ENCODE measurements at regions not wholly inside any gene's neighbourhood (a gene's known extent, or its start where the extent isn't known, plus 50 kb on each side); places are given as distances from the start of the nearest gene placed in this dataset.

DNA sequence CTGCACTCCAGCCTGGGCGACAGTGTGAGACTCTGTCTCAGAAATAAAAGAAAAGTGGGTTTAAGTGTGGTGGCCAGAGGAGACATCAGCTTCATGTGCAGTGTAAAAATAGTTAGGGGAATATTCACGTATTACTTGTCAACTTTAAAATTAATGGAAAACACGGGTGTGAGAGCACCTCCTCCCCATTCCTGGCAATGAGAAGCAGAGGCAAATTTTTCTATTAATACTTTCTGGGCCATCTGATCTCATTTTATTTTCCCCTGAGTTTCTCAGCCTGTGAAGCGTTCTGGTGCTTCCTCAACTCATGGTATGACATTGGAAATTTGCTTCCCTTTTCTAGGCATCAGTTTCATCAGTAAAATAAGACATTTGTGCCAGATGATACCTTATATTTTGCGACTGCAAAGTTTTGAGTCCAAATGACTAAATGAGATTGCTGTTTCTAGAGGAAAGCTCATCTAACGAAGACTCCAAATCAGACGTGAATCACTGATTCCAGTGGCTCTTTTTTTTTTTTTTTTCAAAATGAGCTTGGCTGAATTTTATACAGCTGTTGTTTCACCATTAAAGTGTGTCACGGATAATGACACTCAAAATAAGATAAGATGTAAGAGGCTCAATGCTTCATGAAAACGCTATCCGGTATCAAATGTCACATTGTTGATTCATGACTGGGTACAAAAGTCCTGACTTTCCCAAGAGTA, 104.6 kb downstream of the MSX2 start:
- DNase-seq (ENCODE audit: low spot score), result no peak
- TF ChIP-seq CTCF (IDR thresholded peaks at IDR 0.05; ENCODE audit: extremely low read depth, missing control alignments), result no peak

GRCh38 chr5:174827558-174827957, 103.2 kb downstream of the MSX2 start:
- DNase-seq (ENCODE audit: low spot score), result no peak
- no peak for TF ChIP-seq CTCF (IDR thresholded peaks at IDR 0.05; ENCODE audit: extremely low read depth, missing control alignments)

DNA sequence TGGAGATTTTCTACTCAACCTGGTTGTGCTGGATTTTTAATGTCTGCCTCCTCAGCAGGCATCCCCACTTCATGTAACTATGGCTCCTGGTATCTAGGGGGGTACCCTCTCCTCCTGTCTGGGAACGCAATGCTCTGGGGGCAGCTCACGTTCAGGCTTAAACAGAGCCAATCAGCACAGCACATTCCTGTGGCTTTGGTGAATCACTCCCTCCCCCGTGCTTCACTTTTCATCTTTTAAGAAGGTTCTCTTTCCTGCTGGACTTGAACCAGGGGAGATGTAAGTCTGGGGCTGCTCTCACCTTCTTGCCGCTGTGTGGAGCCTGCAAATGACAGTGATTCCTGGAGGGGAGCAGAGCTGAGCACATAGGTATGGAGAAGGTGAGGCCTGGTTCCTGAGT, 101.2 kb downstream of the MSX2 start:
- no peak for TF ChIP-seq CTCF (IDR thresholded peaks at IDR 0.05; ENCODE audit: extremely low read depth, missing control alignments)
- DNase-seq (ENCODE audit: low spot score), result no peak

GRCh38 chr5:174818430-174818829, 94.0 kb downstream of the MSX2 start:
- no peak for DNase-seq (ENCODE audit: low spot score)
- no peak for TF ChIP-seq CTCF (IDR thresholded peaks at IDR 0.05; ENCODE audit: extremely low read depth, missing control alignments)

DNA sequence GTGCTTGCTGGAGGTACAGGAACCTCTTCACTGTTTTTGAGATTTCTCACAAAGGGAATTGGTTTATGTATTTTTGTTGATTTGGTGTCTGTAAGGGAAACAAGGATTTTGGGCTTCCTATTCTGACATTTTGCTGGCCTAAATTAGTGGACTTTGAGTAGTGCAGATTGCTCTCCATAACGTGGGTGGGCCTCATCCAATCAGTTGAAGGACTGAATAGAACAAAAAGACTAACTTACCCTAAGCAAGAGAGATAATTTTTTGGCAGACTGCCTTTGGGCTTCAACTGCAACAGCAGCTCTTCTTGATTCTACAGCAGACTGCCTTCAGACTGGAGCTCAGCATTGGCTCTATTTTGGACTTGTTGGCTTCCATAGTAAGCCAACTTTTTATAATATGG, 93.2 kb downstream of the MSX2 start:
- no peak for DNase-seq (ENCODE audit: low spot score)

DNA sequence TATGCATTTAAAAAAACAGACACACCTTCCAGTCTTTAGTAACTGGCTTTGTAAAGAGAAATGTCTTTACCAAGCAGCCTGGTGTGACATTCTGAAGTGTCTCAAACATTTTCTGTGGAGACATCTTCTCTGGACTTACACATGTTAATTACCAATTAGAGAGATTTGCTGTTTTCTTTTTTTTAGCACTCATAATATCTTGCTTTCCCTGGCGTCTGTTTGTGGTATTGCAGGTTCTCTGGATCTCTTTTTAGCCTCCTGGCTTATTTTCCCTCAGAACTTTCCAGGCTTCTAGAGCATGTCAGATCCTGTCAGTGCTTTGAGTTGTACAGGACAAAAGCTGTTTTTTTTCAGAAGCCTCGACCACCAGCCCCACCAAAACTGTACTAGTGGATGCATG, 92.5 kb downstream of the MSX2 start:
- TF ChIP-seq CTCF (IDR thresholded peaks at IDR 0.05; ENCODE audit: extremely low read depth, missing control alignments), result no peak
- no peak for DNase-seq (ENCODE audit: low spot score)

More for the DNA sequence above, 93.2 kb downstream of the MSX2 start:
- TF ChIP-seq CTCF (IDR thresholded peaks at IDR 0.05; ENCODE audit: extremely low read depth, missing control alignments), result no peak

GRCh38 chr5:174811438-174811837, 87.1 kb downstream of the MSX2 start:
- no peak for DNase-seq (ENCODE audit: low spot score)

More at GRCh38 chr5:174811438-174811837, 87.1 kb downstream of the MSX2 start:
- no peak for TF ChIP-seq CTCF (IDR thresholded peaks at IDR 0.05; ENCODE audit: extremely low read depth, missing control alignments)

Data from GM20000 (cell line).